ENCODE measurements at regions not wholly inside any gene's neighbourhood (a gene's known extent, or its start where the extent isn't known, plus 50 kb on each side); places are given as distances from the start of the nearest gene placed in this dataset.

GRCh38 chr1:29914936-29915335 lies 678.6 kb downstream of the PTPRU start:
- WGBS, 2 experiments (ENCODE audit: insufficient coverage in 1 of 2, insufficient read length in 1 of 2): 0% methylated on average over 1 of the region's 1 CpG
- Histone ChIP-seq H3K4me1 (ENCODE audit: control insufficient read depth, insufficient read depth, low read length) (no peaks in the 10 kb centered on the region), H3K27me3 (ENCODE audit: control insufficient read depth, insufficient read depth, low read length, poor library complexity, severe bottlenecking) (no peaks in the 10 kb centered on the region), H3K9me3 (ENCODE audit: control insufficient read depth, low read length) (peaks cover 7% of the 10 kb centered on the region), H3K4me3 (ENCODE audit: low read length) (no peak overlapping the region), H3K27ac (ENCODE audit: low read depth, low read length) (no peak overlapping the region), H3K36me3 (ENCODE audit: control insufficient read depth, insufficient read depth, low read length) (no peaks in the 10 kb centered on the region), H3K9ac (ENCODE audit: extremely low read depth, low read length, poor library complexity, severe bottlenecking) (no peak overlapping the region)
- Mint-ChIP-seq H3K4me1 (peaks cover 8% of the 10 kb centered on the region), H3K27ac (no peak overlapping the region), H3K4me3 (no peak overlapping the region), H3K36me3 (ENCODE audit: low read depth) (no peaks in the 10 kb centered on the region), H3K27me3 (ENCODE audit: insufficient read depth) (no peaks in the 10 kb centered on the region), H3K9me3 (peaks cover 3% of the 10 kb centered on the region)
- TF ChIP-seq CTCF (conservative IDR thresholded peaks at IDR 0.05): no peak
- DNase-seq: no peak

GRCh38 chr1:29912425-29912824 lies 676.1 kb downstream of the PTPRU start:
- Histone ChIP-seq H3K9ac (ENCODE audit: extremely low read depth, low read length, poor library complexity, severe bottlenecking) (no peak overlapping the region), H3K36me3 (ENCODE audit: control insufficient read depth, insufficient read depth, low read length) (no peaks in the 10 kb centered on the region), H3K9me3 (ENCODE audit: control insufficient read depth, low read length) (peaks cover 7% of the 10 kb centered on the region), H3K4me1 (ENCODE audit: control insufficient read depth, insufficient read depth, low read length) (no peaks in the 10 kb centered on the region), H3K27me3 (ENCODE audit: control insufficient read depth, insufficient read depth, low read length, poor library complexity, severe bottlenecking) (no peaks in the 10 kb centered on the region), H3K27ac (ENCODE audit: low read depth, low read length) (no peak overlapping the region), H3K4me3 (ENCODE audit: low read length) (no peak overlapping the region)
- peaks cover 1% of the 10 kb centered on the region for H3K9me3 Mint-ChIP-seq
- no peaks in the 10 kb centered on the region for H3K27me3 Mint-ChIP-seq (ENCODE audit: insufficient read depth)
- H3K36me3 Mint-ChIP-seq (ENCODE audit: low read depth): no peaks in the 10 kb centered on the region
- 69% methylated on average over 1 of the region's 1 CpG; no CpG with 5 or more reads in 1 of the 2 experiments for WGBS, 2 experiments (ENCODE audit: insufficient coverage in 1 of 2, insufficient read length in 1 of 2)
- no peak overlapping the region for H3K4me3 Mint-ChIP-seq
- peak; percentile 55 for TF ChIP-seq CTCF (conservative IDR thresholded peaks at IDR 0.05)
- H3K27ac Mint-ChIP-seq: no peak overlapping the region
- peaks cover 5% of the 10 kb centered on the region for H3K4me1 Mint-ChIP-seq
- no peak for DNase-seq

GRCh38 chr1:29909962-29910361 lies 673.6 kb downstream of the PTPRU start:
- Mint-ChIP-seq H3K27me3 (ENCODE audit: insufficient read depth) (no peaks in the 10 kb centered on the region), H3K36me3 (ENCODE audit: low read depth) (no peaks in the 10 kb centered on the region), H3K9me3 (peaks cover 1% of the 10 kb centered on the region), H3K4me1 (peaks cover under 1% of the 10 kb centered on the region), H3K27ac (no peak overlapping the region), H3K4me3 (no peak overlapping the region)
- WGBS, 2 experiments (ENCODE audit: insufficient coverage in 1 of 2, insufficient read length in 1 of 2): 89 to 93% methylated on average over 3 to 7 of the region's 7 CpGs
- DNase-seq: no peak
- Histone ChIP-seq H3K4me1 (ENCODE audit: control insufficient read depth, insufficient read depth, low read length) (no peaks in the 10 kb centered on the region), H3K27ac (ENCODE audit: low read depth, low read length) (no peak overlapping the region), H3K36me3 (ENCODE audit: control insufficient read depth, insufficient read depth, low read length) (no peaks in the 10 kb centered on the region), H3K9ac (ENCODE audit: extremely low read depth, low read length, poor library complexity, severe bottlenecking) (no peak overlapping the region), H3K27me3 (ENCODE audit: control insufficient read depth, insufficient read depth, low read length, poor library complexity, severe bottlenecking) (no peaks in the 10 kb centered on the region), H3K4me3 (ENCODE audit: low read length) (no peak overlapping the region), H3K9me3 (ENCODE audit: control insufficient read depth, low read length) (no peaks in the 10 kb centered on the region)
- no peak for TF ChIP-seq CTCF (conservative IDR thresholded peaks at IDR 0.05)

All from endodermal cell (in vitro differentiated cells).